Stimulated activated CD4-positive, alpha-beta T cell treated with anti-CD3 and anti-CD28 coated beads, Interleukin-12 subunit alpha, Interleukin-12 subunit beta, amount 100 ng/mL, for 4 hours (primary cell): ENCODE measurements at regions not wholly inside any gene's neighbourhood (a gene's known extent, or its start where the extent isn't known, plus 50 kb on each side); places are given as distances from the start of the nearest gene placed in this dataset.
"Not testable (repeated sequence)": the region's sequence is repeated elsewhere in the genome, so short reads cannot be mapped to it uniquely, and the experiment has no call there.

Experiments
- DNase-seq: peaks from one replicate; pipeline ENCODE4 v3.0.0-alpha.2; 2020

GRCh38 chr5:123975521-123975920 lies 463.5 kb downstream of the CSNK1G3 start:
- not testable (repeated sequence) for DNase-seq

GRCh38 chr5:123966781-123967180 lies 454.8 kb downstream of the CSNK1G3 start:
- DNase-seq: no peak

GRCh38 chr5:123965626-123966025 lies 453.6 kb downstream of the CSNK1G3 start:
- no peak for DNase-seq

GRCh38 chr5:123964884-123965283 lies 452.9 kb downstream of the CSNK1G3 start:
- DNase-seq: no peak

GRCh38 chr5:123960526-123960925 lies 448.5 kb downstream of the CSNK1G3 start:
- no peak for DNase-seq

- no peak for DNase-seq
Measured at GRCh38 chr5:123951582-123951977, 439.6 kb downstream of the CSNK1G3 start.

- DNase-seq: no peak
Measured at GRCh38 chr5:123950701-123951581, 439.0 kb downstream of the CSNK1G3 start.

- DNase-seq: no peak
Measured at GRCh38 chr5:123949807-123950340, 437.9 kb downstream of the CSNK1G3 start.

- DNase-seq: no peak
Measured at GRCh38 chr5:123949043-123949804, 437.2 kb downstream of the CSNK1G3 start.

GRCh38 chr5:123947797-123948196 lies 435.8 kb downstream of the CSNK1G3 start:
- no peak for DNase-seq

- DNase-seq: no peak
Measured at GRCh38 chr5:123945548-123945947, 433.6 kb downstream of the CSNK1G3 start.

GRCh38 chr5:123943151-123943550 lies 431.2 kb downstream of the CSNK1G3 start:
- no peak for DNase-seq

GRCh38 chr5:123940416-123940815 lies 428.4 kb downstream of the CSNK1G3 start:
- DNase-seq: no peak

GRCh38 chr5:123937230-123937629 lies 425.3 kb downstream of the CSNK1G3 start:
- no peak for DNase-seq

- DNase-seq: no peak
Measured at GRCh38 chr5:123936548-123936947, 424.6 kb downstream of the CSNK1G3 start.

- DNase-seq: not testable (repeated sequence)
Measured at GRCh38 chr5:123933812-123934211, 421.8 kb downstream of the CSNK1G3 start.

- no peak for DNase-seq
Measured at GRCh38 chr5:123929055-123929474, 417.1 kb downstream of the CSNK1G3 start.

- no peak for DNase-seq
Measured at GRCh38 chr5:123928401-123928800, 416.4 kb downstream of the CSNK1G3 start.

- DNase-seq: no peak
Measured at GRCh38 chr5:123921193-123921592, 409.2 kb downstream of the CSNK1G3 start.

- no peak for DNase-seq
Measured at GRCh38 chr5:123916345-123917121, 404.6 kb downstream of the CSNK1G3 start.

GRCh38 chr5:123914333-123914732 lies 402.4 kb downstream of the CSNK1G3 start:
- DNase-seq: no peak

GRCh38 chr5:123907349-123907748 lies 395.4 kb downstream of the CSNK1G3 start:
- no peak for DNase-seq
